Naive thymus-derived CD4-positive, alpha-beta T cell (primary cell): ENCODE measurements at regions not wholly inside any gene's neighbourhood (a gene's known extent, or its start where the extent isn't known, plus 50 kb on each side); places are given as distances from the start of the nearest gene placed in this dataset.
"Not testable (repeated sequence)": the region's sequence is repeated elsewhere in the genome, so short reads cannot be mapped to it uniquely, and the experiment has no call there.

ENCODE experiments used
- ATAC-seq: fragments of 150-1000 bp; cut with Tn5 transposase; 2 replicates; pipeline ENCODE4 v1.10.0; 2021; ENCODE audit warnings: mild to moderate bottlenecking, moderate library complexity
- CTCF ChIA-PET: fragments of 350-600 bp; sonication (Branson Sonifier 250); formaldehyde crosslinking; loops from one replicate; lab custom pipeline; 2021; ENCODE audit warnings: antibody characterized with exemption; lab: Charles Lee
- POLR2A ChIA-PET: fragments of 350-600 bp; sonication (Branson Sonifier 250); formaldehyde crosslinking; loops from one replicate; lab custom pipeline; 2021; ENCODE audit warnings: antibody characterized with exemption, inconsistent platforms; lab: Charles Lee
- DNase-seq, 9 donors: peaks; one replicate each; pipeline versions ENCODE4 v3.0.0 to v3.0.0-alpha.2; 2020 to 2022; ENCODE audit warnings: mixed read lengths in 1 of 9
- H3K27ac ChIP-seq: one replicate; pipeline ENCODE4 v1.7.0; 2013; ENCODE audit warnings: mild to moderate bottlenecking, low read depth, low read length, moderate library complexity
- H3K27me3 ChIP-seq, 2 donors: one replicate each; pipeline ENCODE4 v1.7.0; 2013; ENCODE audit warnings: low read length in 2 of 2, mild to moderate bottlenecking in 2 of 2, moderate library complexity in 2 of 2; ENCODE audit not compliant: control insufficient read depth in 2 of 2, insufficient read depth in 2 of 2
- H3K36me3 ChIP-seq, 3 experiments: 1 replicate in 2 of 3; 2 replicates in 1 of 3; pipeline ENCODE4 v1.7.0; 2013; ENCODE audit warnings: low read length in 3 of 3, mild to moderate bottlenecking in 3 of 3, moderate library complexity in 1 of 3; ENCODE audit not compliant: insufficient read depth in 3 of 3, control insufficient read depth in 2 of 3
- H3K4me1 ChIP-seq, 2 donors: one replicate each; pipeline ENCODE4 v1.7.0; 2013; ENCODE audit warnings: low read length in 2 of 2, mild to moderate bottlenecking in 2 of 2, moderate library complexity in 1 of 2; ENCODE audit not compliant: control insufficient read depth in 2 of 2, insufficient read depth in 2 of 2
- H3K4me3 ChIP-seq: 2 replicates; pipeline ENCODE4 v1.7.0; 2013; ENCODE audit warnings: mild to moderate bottlenecking, low read length
- H3K9me3 ChIP-seq, 3 experiments: 1 replicate in 2 of 3; 2 replicates in 1 of 3; pipeline ENCODE4 v1.7.0; 2013; ENCODE audit warnings: low read length in 3 of 3; ENCODE audit not compliant: control insufficient read depth in 2 of 3
- H3K27ac Mint-ChIP-seq, 9 donors: one replicate each; pipeline ENCODE4 v1.8.0; 2020 to 2022; ENCODE audit warnings: mixed read lengths in 9 of 9, mild to moderate bottlenecking in 8 of 9, moderate library complexity in 5 of 9, inconsistent platforms in 2 of 9
- H3K27me3 Mint-ChIP-seq, 5 donors: one replicate each; pipeline ENCODE4 v1.8.0; 2021 to 2022; ENCODE audit warnings: mixed read lengths in 5 of 5, mild to moderate bottlenecking in 1 of 5
- H3K36me3 Mint-ChIP-seq, 5 donors: one replicate each; pipeline ENCODE4 v1.8.0; 2020 to 2022; ENCODE audit warnings: mixed read lengths in 5 of 5, mild to moderate bottlenecking in 3 of 5, inconsistent platforms in 1 of 5
- H3K4me1 Mint-ChIP-seq, 7 donors: one replicate each; pipeline ENCODE4 v1.8.0; 2020 to 2022; ENCODE audit warnings: mixed read lengths in 7 of 7, mild to moderate bottlenecking in 3 of 7, inconsistent platforms in 1 of 7
- H3K4me3 Mint-ChIP-seq, 10 donors: one replicate each; pipeline ENCODE4 v1.8.0; 2020 to 2022; ENCODE audit warnings: mild to moderate bottlenecking in 10 of 10, mixed read lengths in 10 of 10, moderate library complexity in 6 of 10, inconsistent platforms in 2 of 10
- H3K9me3 Mint-ChIP-seq, 11 donors: one replicate each; pipeline ENCODE4 v1.8.0; 2020 to 2022; ENCODE audit warnings: mixed read lengths in 11 of 11, mild to moderate bottlenecking in 4 of 11, inconsistent platforms in 1 of 11, moderate library complexity in 1 of 11
- intact Hi-C, 2 donors: fragments of 100-400 bp; cut with micrococcal nuclease; formaldehyde crosslinking; loops; one replicate each; pipeline ENCODE4 v1.15.1; 2023

GRCh38 chr1:206297145-206298031, 94.0 kb downstream of the SRGAP2 start:
- intact Hi-C loops, H3K36me3 ChIP-seq, H3K27ac Mint-ChIP-seq, H3K4me1 ChIP-seq, H3K27me3 ChIP-seq, H3K9me3 Mint-ChIP-seq, H3K27me3 Mint-ChIP-seq, H3K4me3 ChIP-seq, DNase-seq, ATAC-seq, H3K27ac ChIP-seq, H3K9me3 ChIP-seq, H3K36me3 Mint-ChIP-seq, CTCF ChIA-PET, H3K4me1 Mint-ChIP-seq, H3K4me3 Mint-ChIP-seq, POLR2A ChIA-PET: not testable (repeated sequence)

- H3K9me3 ChIP-seq, intact Hi-C loops, POLR2A ChIA-PET, H3K27ac Mint-ChIP-seq, H3K4me1 Mint-ChIP-seq, H3K36me3 ChIP-seq, H3K9me3 Mint-ChIP-seq, H3K27me3 Mint-ChIP-seq, ATAC-seq, H3K36me3 Mint-ChIP-seq, H3K4me1 ChIP-seq, H3K27ac ChIP-seq, CTCF ChIA-PET, H3K27me3 ChIP-seq, H3K4me3 Mint-ChIP-seq, DNase-seq, H3K4me3 ChIP-seq: not testable (repeated sequence)
These were observed 94.7 kb downstream of the SRGAP2 start for GRCh38 chr1:206298032-206298392.

- H3K4me1 Mint-ChIP-seq, H3K27ac Mint-ChIP-seq, H3K27ac ChIP-seq, CTCF ChIA-PET, H3K27me3 ChIP-seq, H3K36me3 Mint-ChIP-seq, H3K4me1 ChIP-seq, intact Hi-C loops, POLR2A ChIA-PET, H3K9me3 ChIP-seq, ATAC-seq, H3K36me3 ChIP-seq, H3K9me3 Mint-ChIP-seq, H3K4me3 Mint-ChIP-seq, DNase-seq, H3K4me3 ChIP-seq, H3K27me3 Mint-ChIP-seq: not testable (repeated sequence)
These were observed 95.9 kb downstream of the SRGAP2 start for GRCh38 chr1:206299181-206299791.

GRCh38 chr1:206299942-206300341, 96.6 kb downstream of the SRGAP2 start:
- H3K27me3 ChIP-seq, POLR2A ChIA-PET, intact Hi-C loops, H3K27ac Mint-ChIP-seq, H3K4me1 ChIP-seq, H3K27me3 Mint-ChIP-seq, DNase-seq, H3K4me3 ChIP-seq, H3K4me3 Mint-ChIP-seq, H3K36me3 ChIP-seq, CTCF ChIA-PET, H3K27ac ChIP-seq, H3K36me3 Mint-ChIP-seq, H3K9me3 ChIP-seq, H3K9me3 Mint-ChIP-seq, H3K4me1 Mint-ChIP-seq: not testable (repeated sequence)
- peak; percentile 38 for ATAC-seq

- ATAC-seq, H3K4me3 Mint-ChIP-seq, DNase-seq, H3K36me3 ChIP-seq, H3K27me3 Mint-ChIP-seq, H3K4me1 Mint-ChIP-seq, H3K27ac Mint-ChIP-seq, intact Hi-C loops, H3K9me3 Mint-ChIP-seq, POLR2A ChIA-PET, H3K27ac ChIP-seq, CTCF ChIA-PET, H3K4me1 ChIP-seq, H3K9me3 ChIP-seq, H3K27me3 ChIP-seq, H3K4me3 ChIP-seq: not testable (repeated sequence)
- H3K36me3 Mint-ChIP-seq: peaks cover 0 to 10% (median 5%) of the 10 kb centered on the region in 5 donors
These were observed 98.7 kb downstream of the SRGAP2 start for GRCh38 chr1:206302056-206302455.

- H3K9me3 Mint-ChIP-seq, H3K4me3 Mint-ChIP-seq, H3K4me3 ChIP-seq, H3K4me1 ChIP-seq, CTCF ChIA-PET, H3K27me3 Mint-ChIP-seq, DNase-seq, H3K4me1 Mint-ChIP-seq, H3K9me3 ChIP-seq, intact Hi-C loops, H3K27ac Mint-ChIP-seq, H3K27ac ChIP-seq, H3K36me3 ChIP-seq, ATAC-seq, POLR2A ChIA-PET, H3K27me3 ChIP-seq: not testable (repeated sequence)
- peaks cover 0 to 10% (median 5%) of the 10 kb centered on the region in 5 donors for H3K36me3 Mint-ChIP-seq
These were observed 104.1 kb downstream of the SRGAP2 start for GRCh38 chr1:206307442-206307841.

GRCh38 chr1:206310948-206311347, 107.6 kb downstream of the SRGAP2 start:
- H3K36me3 Mint-ChIP-seq, H3K4me1 ChIP-seq, POLR2A ChIA-PET, H3K4me3 Mint-ChIP-seq, DNase-seq, H3K27ac ChIP-seq, H3K4me3 ChIP-seq, H3K27me3 Mint-ChIP-seq, H3K27me3 ChIP-seq, H3K36me3 ChIP-seq, H3K27ac Mint-ChIP-seq, CTCF ChIA-PET, H3K9me3 Mint-ChIP-seq, H3K4me1 Mint-ChIP-seq, ATAC-seq, H3K9me3 ChIP-seq, intact Hi-C loops: not testable (repeated sequence)
